IMR-90 (cell line): ENCODE measurements at regions not wholly inside any gene's neighbourhood (a gene's known extent, or its start where the extent isn't known, plus 50 kb on each side); places are given as distances from the start of the nearest gene placed in this dataset.

ENCODE experiments used
- ATAC-seq: fragments of 200-7000 bp; cut with Tn5 transposase; 2 replicates; pipeline ENCODE4 v1.9.1; 2020; ENCODE audit warnings: low read depth, mild to moderate bottlenecking, moderate library complexity
- BruUV-seq: library from RNA; stranded (reverse); fragments of 400-500 nt; replicated peaks from 2 replicates; lab custom pipeline; 2021; lab: Mats Ljungman, UMichigan
- CTCF ChIA-PET: fragments of 300-600 bp; formaldehyde crosslinking; extraction: SDS; loops from one replicate; lab custom pipeline; 2021; ENCODE audit warnings: antibody characterized with exemption; lab: Yijun Ruan, JAX
- POLR2A ChIA-PET: fragments of 300-600 bp; sonication (Branson Sonifier 250); formaldehyde crosslinking; loops from one replicate; lab custom pipeline; 2022; ENCODE audit warnings: antibody characterized with exemption; ENCODE audit not compliant: unreplicated experiment; lab: Charles Lee
- DNase-seq: peaks from one replicate; pipeline ENCODE4 v3.0.0; 2013
- H2AFZ ChIP-seq: replicated peaks from 2 replicates; pipeline ENCODE3; 2013; ENCODE audit warnings: low read length, mild to moderate bottlenecking; ENCODE audit not compliant: poor library complexity
- H2AK5ac ChIP-seq: 2 replicates; pipeline ENCODE4 v1.6.1; 2013; ENCODE audit warnings: low read depth, low read length, inconsistent platforms
- H2AK9ac ChIP-seq: replicated peaks from 2 replicates; pipeline ENCODE3; 2013; ENCODE audit warnings: mild to moderate bottlenecking, low read depth, low read length, moderate library complexity; ENCODE audit not compliant: poor library complexity
- H2BK120ac ChIP-seq: 2 replicates; pipeline ENCODE4 v1.6.1; 2013; ENCODE audit warnings: low read depth, low read length, inconsistent platforms
- H2BK15ac ChIP-seq: 3 replicates; pipeline ENCODE4 v1.6.1; 2013; ENCODE audit warnings: low read depth, low read length, inconsistent platforms
- H2BK20ac ChIP-seq: 2 replicates; pipeline ENCODE4 v1.6.1; 2013; ENCODE audit warnings: low read depth, mild to moderate bottlenecking, inconsistent platforms, low read length, moderate library complexity
- H2BK5ac ChIP-seq: 2 replicates; pipeline ENCODE4 v1.6.1; 2013; ENCODE audit warnings: mild to moderate bottlenecking, low read depth, low read length, inconsistent platforms; ENCODE audit not compliant: poor library complexity, severe bottlenecking
- H3K14ac ChIP-seq: replicated peaks from 2 replicates; pipeline ENCODE4 v1.6.1; 2013; ENCODE audit warnings: low read depth, low read length, inconsistent platforms
- H3K18ac ChIP-seq: 2 replicates; pipeline ENCODE4 v1.6.1; 2013; ENCODE audit warnings: low read depth, low read length, control low read depth
- H3K23ac ChIP-seq: 2 replicates; pipeline ENCODE4 v1.6.1; 2013; ENCODE audit warnings: low read depth, low read length, inconsistent platforms
- H3K27ac ChIP-seq: 2 replicates; pipeline ENCODE4 v1.5.1; 2013; ENCODE audit warnings: mild to moderate bottlenecking, control low read depth, low read length; ENCODE audit not compliant: insufficient read depth
- H3K27me3 ChIP-seq: 2 replicates; pipeline ENCODE4 v1.6.1; 2013; ENCODE audit warnings: low read length; ENCODE audit not compliant: control insufficient read depth, insufficient read depth
- H3K36me3 ChIP-seq: 2 replicates; pipeline ENCODE4 v1.6.1; 2013; ENCODE audit warnings: low read length, mixed read lengths; ENCODE audit not compliant: control insufficient read depth, insufficient read depth
- H3K4ac ChIP-seq: 2 replicates; pipeline ENCODE4 v1.6.1; 2013; ENCODE audit warnings: low read depth, low read length, inconsistent platforms
- H3K4me1 ChIP-seq: 2 replicates; pipeline ENCODE4 v1.6.1; 2013; ENCODE audit warnings: low read length, mixed read lengths; ENCODE audit not compliant: control insufficient read depth, insufficient read depth
- H3K4me2 ChIP-seq: 2 replicates; pipeline ENCODE4 v1.6.1; 2013; ENCODE audit warnings: low read depth, mild to moderate bottlenecking, control low read depth, low read length, moderate library complexity
- H3K4me3 ChIP-seq: 2 replicates; pipeline ENCODE4 v1.5.1; 2013; ENCODE audit warnings: low read depth, mild to moderate bottlenecking, control low read depth, low read length, moderate library complexity; ENCODE audit not compliant: insufficient read depth
- H3K56ac ChIP-seq: 2 replicates; pipeline ENCODE4 v1.6.1; 2013; ENCODE audit warnings: low read length, inconsistent platforms; ENCODE audit not compliant: insufficient read depth; ENCODE audit errors: extremely low read depth
- H3K79me1 ChIP-seq, 2 experiments: 2 replicates each; pipeline ENCODE4 v1.6.1; 2013; ENCODE audit warnings: low read length in 2 of 2, inconsistent platforms in 1 of 2, low read depth in 1 of 2
- H3K9ac ChIP-seq: 2 replicates; pipeline ENCODE4 v1.6.1; 2013; ENCODE audit warnings: low read depth, low read length, control low read depth
- H3K9me1 ChIP-seq: 2 replicates; pipeline ENCODE4 v1.6.1; 2013; ENCODE audit warnings: low read length, inconsistent platforms; ENCODE audit not compliant: insufficient read depth
- H3K9me3 ChIP-seq: 2 replicates; pipeline ENCODE4 v1.6.1; 2013; ENCODE audit warnings: low read length; ENCODE audit not compliant: control insufficient read depth, insufficient read depth
- H4K20me1 ChIP-seq: 2 replicates; pipeline ENCODE4 v1.6.1; 2013; ENCODE audit warnings: low read length, inconsistent platforms; ENCODE audit not compliant: insufficient read depth
- H4K5ac ChIP-seq: 2 replicates; pipeline ENCODE4 v1.6.1; 2013; ENCODE audit warnings: mild to moderate bottlenecking, low read depth, low read length, control low read depth
- H4K8ac ChIP-seq, 2 experiments: 2 replicates each; pipeline ENCODE4 v1.6.1; 2013; ENCODE audit warnings: low read depth in 2 of 2, low read length in 2 of 2, control low read depth in 1 of 2, inconsistent platforms in 1 of 2
- H4K91ac ChIP-seq: 2 replicates; pipeline ENCODE4 v1.6.1; 2013; ENCODE audit warnings: low read depth, low read length, inconsistent platforms; ENCODE audit not compliant: insufficient read depth
- CHD1 ChIP-seq: IDR thresholded peaks from 2 replicates; pipeline ENCODE4 v1.6.1; 2012; ENCODE audit warnings: low read depth, low read length, improper control_type of control experiment
- FOS ChIP-seq: fragments of 150-350 bp; IDR thresholded peaks from 2 replicates; pipeline ENCODE4 v1.6.1; 2016; ENCODE audit warnings: low read depth, low read length
- MAZ ChIP-seq: IDR thresholded peaks from 2 replicates; pipeline ENCODE4 v1.6.1; 2012; ENCODE audit warnings: low read depth, mild to moderate bottlenecking, low read length, improper control_type of control experiment, moderate library complexity, borderline replicate concordance
- MXI1 ChIP-seq: IDR thresholded peaks from 2 replicates; pipeline ENCODE4 v1.6.1; 2012; ENCODE audit warnings: low read depth, mild to moderate bottlenecking, low read length, moderate library complexity, borderline replicate concordance
- NFE2L2 ChIP-seq: fragments of 150-350 bp; IDR thresholded peaks from 2 replicates; pipeline ENCODE4 v1.6.1; 2016; ENCODE audit warnings: low read depth, mild to moderate bottlenecking, low read length
- POLR2A ChIP-seq: IDR thresholded peaks from 2 replicates; pipeline ENCODE4 v1.6.1; 2012; ENCODE audit warnings: mild to moderate bottlenecking, low read depth, low read length
- RFX5 ChIP-seq: IDR thresholded peaks from 2 replicates; pipeline ENCODE4 v1.8.0; 2012; ENCODE audit warnings: low read depth, mild to moderate bottlenecking, low read length, moderate library complexity
- WGBS, 2 experiments: methylation state at CpG; one replicate each; pipeline versions ENCODE4 v1.1.5 to v1.1.7; 2013; ENCODE audit warnings: missing lambda C conversion rate in 2 of 2; ENCODE audit not compliant: insufficient read length in 1 of 2; ENCODE audit errors: extremely low coverage in 2 of 2; 5-methylcytosine and 5-hydroxymethylcytosine counted together
- dilution Hi-C: fragments of 300-500 bp; cut with HindIII; formaldehyde crosslinking; loops from one replicate; pipeline ENCODE4 v1.14.3; 2018; ENCODE audit warnings: low sequenced_read_pairs; ENCODE audit not compliant: unreplicated experiment
- in situ Hi-C: fragments of 300-500 bp; cut with MboI; formaldehyde crosslinking; loops from 3 replicates; pipeline ENCODE4 v1.14.3; 2019; ENCODE audit warnings: low sequenced_read_pairs, inconsistent platforms, mixed read lengths
- intact Hi-C: fragments of 100-400 bp; cut with micrococcal nuclease; formaldehyde crosslinking; loops from 2 replicates; pipeline ENCODE4 v1.10.0; 2022
- TF ChIP-seq, protein P1 (sequence below): fragments of 150-350 bp; IDR thresholded peaks from 2 replicates; pipeline ENCODE4 v1.6.1; 2016; ENCODE audit warnings: low read depth, mild to moderate bottlenecking, low read length, moderate library complexity, borderline replicate concordance

DNA sequence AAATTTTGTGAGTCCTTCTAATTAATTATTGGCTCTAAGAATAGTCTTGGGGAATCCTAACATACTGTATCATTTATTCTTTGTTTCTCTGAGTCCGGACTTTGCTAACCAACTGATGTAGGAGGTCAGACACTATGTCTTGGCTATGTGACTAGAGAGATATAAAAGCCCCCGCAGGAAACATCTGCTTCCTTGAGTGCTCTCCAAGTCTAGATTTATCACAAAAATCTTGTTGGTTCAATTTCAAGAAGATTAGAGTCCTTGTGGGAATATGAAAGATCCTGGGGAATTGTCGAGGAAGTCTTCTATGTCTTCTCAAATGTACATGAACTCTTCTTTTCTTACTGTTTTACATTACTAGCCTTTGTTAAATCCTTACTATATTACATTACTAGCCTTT lies 1712.5 kb downstream of the NCAM2 start:
- Histone ChIP-seq H3K9me3 (peaks cover 12% of the 10 kb centered on the region), H3K4me2 (no peak overlapping the region), H3K9me1 (no peaks in the 10 kb centered on the region), H3K27ac (no peak overlapping the region), H2AK5ac (no peak overlapping the region), H3K27me3 (no peaks in the 10 kb centered on the region), H3K36me3 (no peaks in the 10 kb centered on the region), H3K4me1 (no peaks in the 10 kb centered on the region), H4K20me1 (no peaks in the 10 kb centered on the region), H3K23ac (no peak overlapping the region), H3K4ac (no peak overlapping the region), H2AFZ (no peak overlapping the region), H3K14ac (no peak overlapping the region), H3K18ac (no peak overlapping the region), H4K91ac (no peak overlapping the region), H2BK120ac (no peak overlapping the region), H3K79me1 (no peaks in the 10 kb centered on the region), H4K8ac (no peak overlapping the region), H2BK5ac (no peak overlapping the region), H3K4me3 (no peak overlapping the region), H2BK15ac (no peak overlapping the region), H2AK9ac (no peak overlapping the region), H4K5ac (no peak overlapping the region), H2BK20ac (no peak overlapping the region), H3K9ac (no peak overlapping the region), H3K56ac (no peak overlapping the region)
- WGBS, 2 experiments, result no CpG with 5 or more reads among the region's 3 CpGs
- CTCF ChIA-PET, result no interaction called here
- POLR2A ChIA-PET, result no interaction called here
- DNase-seq, result no peak
- in situ Hi-C loops (no loop called here), intact Hi-C loops (no loop called here), dilution Hi-C loops (no loop called here)
- no peak for ATAC-seq
- no TSS peak for BruUV-seq
- TF ChIP-seq CHD1 (no peak), MXI1 (no peak), FOS (no peak), MAZ (no peak), POLR2A (no peak), NFE2L2 (no peak), RFX5 (no peak)
- TF ChIP-seq, protein P1, sequence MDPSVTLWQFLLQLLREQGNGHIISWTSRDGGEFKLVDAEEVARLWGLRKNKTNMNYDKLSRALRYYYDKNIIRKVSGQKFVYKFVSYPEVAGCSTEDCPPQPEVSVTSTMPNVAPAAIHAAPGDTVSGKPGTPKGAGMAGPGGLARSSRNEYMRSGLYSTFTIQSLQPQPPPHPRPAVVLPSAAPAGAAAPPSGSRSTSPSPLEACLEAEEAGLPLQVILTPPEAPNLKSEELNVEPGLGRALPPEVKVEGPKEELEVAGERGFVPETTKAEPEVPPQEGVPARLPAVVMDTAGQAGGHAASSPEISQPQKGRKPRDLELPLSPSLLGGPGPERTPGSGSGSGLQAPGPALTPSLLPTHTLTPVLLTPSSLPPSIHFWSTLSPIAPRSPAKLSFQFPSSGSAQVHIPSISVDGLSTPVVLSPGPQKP, result no peak
